Kidney (tissue), 13 donors: ENCODE measurements at regions not wholly inside any gene's neighbourhood (a gene's known extent, or its start where the extent isn't known, plus 50 kb on each side); places are given as distances from the start of the nearest gene placed in this dataset.

Experiments used
- DNase-seq, 5 donors: peaks; one replicate each; pipeline ENCODE4 v3.0.0-alpha.2; 2013 to 2020
- FAIRE-seq: peaks from 2 replicates; lab custom pipeline; 2012; peaks lifted over from hg19 to GRCh38; lab: Jason Lieb, UNC
- H3K27ac ChIP-seq, 2 donors: one replicate each; pipeline ENCODE4 v1.7.0; 2013; ENCODE audit warnings: low read depth in 2 of 2, low read length in 2 of 2, inconsistent platforms in 1 of 2
- H3K27me3 ChIP-seq: one replicate; pipeline ENCODE4 v1.7.1; 2013; ENCODE audit warnings: low read length, inconsistent platforms; ENCODE audit not compliant: control insufficient read depth, insufficient read depth
- H3K36me3 ChIP-seq, 3 donors: one replicate each; pipeline versions ENCODE4 v1.7.0 to v1.7.1; 2013; ENCODE audit warnings: low read length in 3 of 3, control low read depth in 1 of 3, inconsistent platforms in 1 of 3; ENCODE audit not compliant: insufficient read depth in 3 of 3, control insufficient read depth in 2 of 3
- H3K4me1 ChIP-seq, 3 donors: one replicate each; pipeline versions ENCODE4 v1.7.0 to v1.7.1; 2013; ENCODE audit warnings: low read length in 3 of 3, inconsistent platforms in 1 of 3, low read depth in 1 of 3; ENCODE audit not compliant: control insufficient read depth in 2 of 3, insufficient read depth in 2 of 3
- H3K4me3 ChIP-seq, 3 donors: one replicate each; pipeline versions ENCODE4 v1.7.0 to v1.8.1; 2013; ENCODE audit warnings: low read length in 3 of 3, control low read depth in 1 of 3, inconsistent platforms in 1 of 3
- H3K9ac ChIP-seq, 3 donors: one replicate each; pipeline versions ENCODE4 v1.7.0 to v1.7.1; 2013; ENCODE audit warnings: low read length in 3 of 3, control low read depth in 1 of 3, inconsistent platforms in 1 of 3
- H3K9me3 ChIP-seq, 3 donors: one replicate each; pipeline versions ENCODE4 v1.7.0 to v1.7.1; 2013; ENCODE audit warnings: low read length in 3 of 3, control low read depth in 1 of 3, inconsistent platforms in 1 of 3; ENCODE audit not compliant: control insufficient read depth in 2 of 3, insufficient read depth in 1 of 3
- intact Hi-C: fragments of 100-400 bp; cut with DNase I; formaldehyde crosslinking; loops from one replicate; pipeline ENCODE4 v1.11.1; 2022
- TF ChIP-seq, protein P1 (sequence below): IDR thresholded peaks from 3 replicates; pipeline ENCODE4 v1.5.1; 2012; ENCODE audit warnings: mild to moderate bottlenecking, moderate library complexity, borderline replicate concordance; ENCODE audit not compliant: insufficient read depth; ENCODE audit errors: extremely low read depth
- donor health status: control.
- donor health status: control.
- donor health status: control.
- donor health status: control.
- donor health status: control.
- donor health status: DM: yes; HTN: yes; CAD: no.
- donor health status: Normal renal cell carcinoma (clear cell type).

DNA sequence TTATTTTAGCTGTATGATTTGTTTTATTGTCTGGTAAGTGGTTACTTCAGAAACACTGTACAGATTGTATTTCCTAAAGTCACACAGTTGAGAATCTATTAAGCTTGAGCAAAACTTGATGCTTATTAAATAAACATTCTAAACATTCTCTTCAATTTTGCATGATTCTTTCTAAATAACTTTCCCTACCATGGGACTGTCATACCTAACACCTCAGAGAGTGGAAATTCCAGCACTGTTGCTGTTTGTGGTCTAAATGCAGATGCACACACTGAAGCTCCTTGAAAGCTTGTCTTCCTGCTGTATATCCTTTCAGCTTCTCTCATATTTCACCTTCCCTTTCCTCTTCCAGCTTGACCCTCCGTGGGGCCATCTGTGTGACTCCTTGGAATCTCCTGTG lies 392.0 kb downstream of the LRIG3 start:
- H3K27ac ChIP-seq = no peak overlapping the region
- no peak overlapping the region for H3K9ac ChIP-seq
- H3K9me3 ChIP-seq = no peaks in the 10 kb centered on the region
- DNase-seq (no peak), FAIRE-seq (no peak)
- no peaks in the 10 kb centered on the region for H3K4me1 ChIP-seq
- no peaks in the 10 kb centered on the region for H3K36me3 ChIP-seq
- intact Hi-C loops = no loop called here
- H3K27me3 ChIP-seq = no peaks in the 10 kb centered on the region
- TF ChIP-seq, protein P1, sequence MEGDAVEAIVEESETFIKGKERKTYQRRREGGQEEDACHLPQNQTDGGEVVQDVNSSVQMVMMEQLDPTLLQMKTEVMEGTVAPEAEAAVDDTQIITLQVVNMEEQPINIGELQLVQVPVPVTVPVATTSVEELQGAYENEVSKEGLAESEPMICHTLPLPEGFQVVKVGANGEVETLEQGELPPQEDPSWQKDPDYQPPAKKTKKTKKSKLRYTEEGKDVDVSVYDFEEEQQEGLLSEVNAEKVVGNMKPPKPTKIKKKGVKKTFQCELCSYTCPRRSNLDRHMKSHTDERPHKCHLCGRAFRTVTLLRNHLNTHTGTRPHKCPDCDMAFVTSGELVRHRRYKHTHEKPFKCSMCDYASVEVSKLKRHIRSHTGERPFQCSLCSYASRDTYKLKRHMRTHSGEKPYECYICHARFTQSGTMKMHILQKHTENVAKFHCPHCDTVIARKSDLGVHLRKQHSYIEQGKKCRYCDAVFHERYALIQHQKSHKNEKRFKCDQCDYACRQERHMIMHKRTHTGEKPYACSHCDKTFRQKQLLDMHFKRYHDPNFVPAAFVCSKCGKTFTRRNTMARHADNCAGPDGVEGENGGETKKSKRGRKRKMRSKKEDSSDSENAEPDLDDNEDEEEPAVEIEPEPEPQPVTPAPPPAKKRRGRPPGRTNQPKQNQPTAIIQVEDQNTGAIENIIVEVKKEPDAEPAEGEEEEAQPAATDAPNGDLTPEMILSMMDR = no peak
- H3K4me3 ChIP-seq = no peak overlapping the region

DNA sequence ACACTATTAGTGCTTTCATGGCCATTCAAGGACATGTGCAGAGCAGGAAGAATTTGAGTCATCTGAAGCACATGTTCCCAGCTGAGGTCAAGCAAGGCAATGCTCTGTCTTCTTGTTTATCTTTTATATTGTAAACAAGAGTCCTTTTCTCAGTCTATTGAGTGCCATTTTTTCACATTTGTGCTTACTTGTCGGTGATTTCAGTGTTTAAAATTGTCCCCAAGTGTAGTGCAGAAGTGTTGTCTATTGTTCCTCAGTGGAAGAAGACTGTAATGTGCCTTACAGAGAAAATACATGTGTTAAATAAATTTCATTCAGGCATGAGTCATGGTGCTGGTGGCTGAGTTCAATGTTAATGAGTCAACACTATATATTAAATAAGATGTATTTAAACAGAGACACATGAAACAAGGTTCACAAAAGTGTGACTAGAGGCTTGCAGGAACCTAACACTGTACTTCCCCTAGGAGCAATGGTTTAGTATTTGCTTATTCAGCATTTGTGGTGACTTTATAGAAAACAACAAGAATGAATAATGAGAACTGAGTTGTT lies 391.1 kb downstream of the LRIG3 start:
- TF ChIP-seq, protein P1 = no peak
- H3K4me3 ChIP-seq = no peak overlapping the region
- no peaks in the 10 kb centered on the region for H3K9me3 ChIP-seq
- intact Hi-C loops = no loop called here
- H3K27ac ChIP-seq = no peak overlapping the region
- no peaks in the 10 kb centered on the region for H3K27me3 ChIP-seq
- no peak overlapping the region for H3K9ac ChIP-seq
- H3K36me3 ChIP-seq = no peaks in the 10 kb centered on the region
- no peak for FAIRE-seq
- no peak for DNase-seq
- no peaks in the 10 kb centered on the region for H3K4me1 ChIP-seq

DNA sequence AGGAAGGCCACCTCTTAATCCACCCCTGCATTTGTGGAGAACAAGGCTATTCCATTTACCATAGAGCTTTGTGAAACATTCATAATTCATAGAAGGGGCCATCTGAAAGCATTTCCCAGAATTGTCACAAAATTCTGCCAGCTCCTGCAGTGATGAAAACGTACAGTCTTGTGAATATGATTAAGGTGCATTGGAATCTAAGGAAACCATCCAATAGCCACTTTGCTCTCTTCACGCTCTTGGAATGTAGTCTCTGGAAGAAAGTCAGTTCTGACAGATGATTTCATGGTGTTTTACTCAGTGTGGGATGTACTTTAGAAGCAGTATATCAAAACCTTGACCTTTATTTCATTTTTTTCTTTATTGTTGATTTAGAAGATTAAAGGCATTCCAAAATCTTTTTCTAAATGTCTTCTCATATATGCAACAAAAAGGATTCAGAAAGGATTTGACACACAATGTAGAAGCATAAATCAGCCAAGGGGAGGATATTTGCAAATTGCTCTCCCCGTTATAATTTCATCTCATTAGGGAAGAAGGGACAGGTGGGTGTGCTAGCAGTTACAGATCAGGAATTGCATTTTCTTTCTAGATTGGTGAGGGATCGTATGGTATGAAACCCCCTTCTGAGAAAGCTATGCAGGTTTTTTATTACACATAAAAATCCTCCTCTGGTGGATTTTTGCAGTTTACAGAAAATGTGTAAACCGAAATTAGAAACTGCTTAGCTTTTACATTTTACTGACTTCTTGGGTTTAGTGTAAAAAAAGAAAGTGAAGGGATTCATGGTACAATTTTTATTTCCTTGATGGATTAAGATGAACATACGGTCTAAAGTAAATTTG lies 390.2 kb downstream of the LRIG3 start:
- Histone ChIP-seq H3K9me3 (no peaks in the 10 kb centered on the region), H3K27me3 (no peaks in the 10 kb centered on the region), H3K4me1 (no peaks in the 10 kb centered on the region), H3K9ac (no peak overlapping the region), H3K36me3 (no peaks in the 10 kb centered on the region), H3K4me3 (no peak overlapping the region), H3K27ac (no peak overlapping the region)
- intact Hi-C loops = loop anchor here (10.0 kb wide), 1 partner anchor 175 kb away; no protein-coding TSS in a partner anchor
- FAIRE-seq = no peak
- TF ChIP-seq, protein P1 = no peak
- DNase-seq = no peak
